ENCODE measurements at regions not wholly inside any gene's neighbourhood (a gene's known extent, or its start where the extent isn't known, plus 50 kb on each side); places are given as distances from the start of the nearest gene placed in this dataset.

GRCh38 chr10:100683545-100684300 is 61.7 kb upstream of the PAX2 start:
- Histone ChIP-seq H3K27ac (ENCODE audit: low read depth, low read length, poor library complexity, severe bottlenecking) (no peak overlapping the region), H3K9me3 (ENCODE audit: low read length) (no peaks in the 10 kb centered on the region), H4K20me1 (ENCODE audit: insufficient read depth, low read length) (no peaks in the 10 kb centered on the region), H2AFZ (ENCODE audit: low read length) (no peak overlapping the region), H3K79me2 (ENCODE audit: insufficient read depth, low read depth, low read length) (no peaks in the 10 kb centered on the region), H3K4me3 (ENCODE audit: low read depth, low read length, poor library complexity, severe bottlenecking) (no peak overlapping the region), H3K36me3 (ENCODE audit: insufficient read depth, low read length) (no peaks in the 10 kb centered on the region), H3K9me2 (ENCODE audit: insufficient read depth, low read length) (no peaks in the 10 kb centered on the region), H3K4me2 (ENCODE audit: low read length) (0 out of 2 replicates have a peak overlapping the region, but pooled peaks have one; percentile 18), H3K4me1 (ENCODE audit: insufficient read depth, low read length, poor library complexity, severe bottlenecking) (no peaks in the 10 kb centered on the region)
- intact Hi-C loops (cut with micrococcal nuclease; ENCODE audit: unreplicated experiment), result no loop called here
- ChIA-PET CTCF (ENCODE audit: unreplicated experiment) (no interaction called here), POLR2A (interaction anchor here (0.5 kb wide), 1 partner anchor 650 kb away, joined by 3 read pairs; no protein-coding TSS in a partner anchor)
- TF ChIP-seq CTCF (conservative IDR thresholded peaks at IDR 0.05; ENCODE audit: low read length) (no peak), EZH2phosphoT487 (IDR thresholded peaks at IDR 0.05; ENCODE audit: borderline replicate concordance, low read depth, low read length) (no peak)
- DNase-seq (ENCODE audit: low spot score), result no peak
- BruUV-seq (replicated peaks), result no TSS peak

- POLR2A ChIA-PET, result no interaction called here
- Histone ChIP-seq H2AFZ (ENCODE audit: low read length) (no peak overlapping the region), H4K20me1 (ENCODE audit: insufficient read depth, low read length) (no peaks in the 10 kb centered on the region), H3K36me3 (ENCODE audit: insufficient read depth, low read length) (no peaks in the 10 kb centered on the region), H3K4me2 (ENCODE audit: low read length) (no peak overlapping the region), H3K27ac (ENCODE audit: low read depth, low read length, poor library complexity, severe bottlenecking) (no peak overlapping the region), H3K4me3 (ENCODE audit: low read depth, low read length, poor library complexity, severe bottlenecking) (no peak overlapping the region), H3K4me1 (ENCODE audit: insufficient read depth, low read length, poor library complexity, severe bottlenecking) (no peaks in the 10 kb centered on the region), H3K9me3 (ENCODE audit: low read length) (no peaks in the 10 kb centered on the region), H3K9me2 (ENCODE audit: insufficient read depth, low read length) (no peaks in the 10 kb centered on the region), H3K79me2 (ENCODE audit: insufficient read depth, low read depth, low read length) (no peaks in the 10 kb centered on the region)
- DNase-seq (ENCODE audit: low spot score), result no peak
- intact Hi-C loops (cut with micrococcal nuclease; ENCODE audit: unreplicated experiment), result no loop called here
- TF ChIP-seq EZH2phosphoT487 (IDR thresholded peaks at IDR 0.05; ENCODE audit: borderline replicate concordance, low read depth, low read length), result no peak
- no peak for TF ChIP-seq CTCF (conservative IDR thresholded peaks at IDR 0.05; ENCODE audit: low read length)
- CTCF ChIA-PET (ENCODE audit: unreplicated experiment), result no interaction called here
- BruUV-seq (replicated peaks), result no TSS peak
These were observed 60.6 kb upstream of the PAX2 start for GRCh38 chr10:100684688-100685235.

GRCh38 chr10:100685331-100685730 is 60.1 kb upstream of the PAX2 start:
- H3K4me3 ChIP-seq (ENCODE audit: low read depth, low read length, poor library complexity, severe bottlenecking), result no peak overlapping the region
- no peaks in the 10 kb centered on the region for H4K20me1 ChIP-seq (ENCODE audit: insufficient read depth, low read length)
- BruUV-seq (replicated peaks), result no TSS peak
- H3K27ac ChIP-seq (ENCODE audit: low read depth, low read length, poor library complexity, severe bottlenecking), result no peak overlapping the region
- ChIA-PET POLR2A (no interaction called here), CTCF (ENCODE audit: unreplicated experiment) (no interaction called here)
- no peaks in the 10 kb centered on the region for H3K36me3 ChIP-seq (ENCODE audit: insufficient read depth, low read length)
- H3K9me3 ChIP-seq (ENCODE audit: low read length), result no peaks in the 10 kb centered on the region
- H3K4me1 ChIP-seq (ENCODE audit: insufficient read depth, low read length, poor library complexity, severe bottlenecking), result no peaks in the 10 kb centered on the region
- intact Hi-C loops (cut with micrococcal nuclease; ENCODE audit: unreplicated experiment), result no loop called here
- TF ChIP-seq CTCF (conservative IDR thresholded peaks at IDR 0.05; ENCODE audit: low read length), result no peak
- no peak for TF ChIP-seq EZH2phosphoT487 (IDR thresholded peaks at IDR 0.05; ENCODE audit: borderline replicate concordance, low read depth, low read length)
- no peaks in the 10 kb centered on the region for H3K9me2 ChIP-seq (ENCODE audit: insufficient read depth, low read length)
- no peaks in the 10 kb centered on the region for H3K79me2 ChIP-seq (ENCODE audit: insufficient read depth, low read depth, low read length)
- no peak for DNase-seq (ENCODE audit: low spot score)
- H2AFZ ChIP-seq (ENCODE audit: low read length), result no peak overlapping the region
- no peak overlapping the region for H3K4me2 ChIP-seq (ENCODE audit: low read length)

All from OCI-LY7 (cell line).